NCI-H524 treated with DMSO at 0.1 percent for 48 hours (cell line): ENCODE measurements at regions not wholly inside any gene's neighbourhood (a gene's known extent, or its start where the extent isn't known, plus 50 kb on each side); places are given as distances from the start of the nearest gene placed in this dataset.

Source experiments
- DNase-seq: peaks from one replicate; lab custom pipeline; 2025; lab: John Stamatoyannopoulos, UW

- DNase-seq: peak; percentile 92
Observed at GRCh38 chr5:109917154-109917546, 227.4 kb downstream of the MAN2A1 start.

GRCh38 chr5:109917966-109918365 is 228.2 kb downstream of the MAN2A1 start:
- DNase-seq: no peak

GRCh38 chr5:109920736-109921135 is 231.0 kb downstream of the MAN2A1 start:
- no peak for DNase-seq

- DNase-seq: peak; percentile 85
Observed at GRCh38 chr5:109921735-109922380, 232.1 kb downstream of the MAN2A1 start.

DNA sequence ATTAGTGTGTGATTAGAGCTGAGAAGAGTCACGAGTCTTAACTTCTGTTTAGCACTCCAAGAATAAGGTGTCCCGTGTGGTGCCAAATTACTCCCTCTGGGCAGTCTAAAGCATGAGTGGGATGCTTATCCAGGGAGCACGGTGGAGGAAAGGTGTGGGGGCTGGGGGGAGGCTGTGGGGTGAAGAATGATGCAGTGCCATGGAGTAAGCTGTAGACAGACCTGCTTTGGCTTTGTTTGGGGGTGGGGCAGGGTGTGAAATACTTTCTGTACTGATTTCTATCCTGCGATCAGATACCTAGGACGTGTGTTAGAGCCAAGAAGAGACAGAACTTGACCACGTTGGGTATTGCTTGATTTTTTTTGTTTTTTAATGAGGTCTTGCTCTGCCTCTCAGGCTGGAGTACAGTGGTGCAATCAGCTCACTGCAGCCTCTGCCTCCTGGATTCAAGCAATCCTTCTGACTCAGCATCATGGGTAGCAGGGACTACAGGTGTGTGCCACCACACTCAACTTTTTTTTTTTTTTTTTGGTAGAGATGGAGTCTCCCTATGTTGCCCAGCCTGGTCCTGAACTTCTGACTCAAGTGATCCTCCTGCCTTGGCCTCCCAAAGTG is 232.8 kb downstream of the MAN2A1 start:
- DNase-seq: no peak

DNA sequence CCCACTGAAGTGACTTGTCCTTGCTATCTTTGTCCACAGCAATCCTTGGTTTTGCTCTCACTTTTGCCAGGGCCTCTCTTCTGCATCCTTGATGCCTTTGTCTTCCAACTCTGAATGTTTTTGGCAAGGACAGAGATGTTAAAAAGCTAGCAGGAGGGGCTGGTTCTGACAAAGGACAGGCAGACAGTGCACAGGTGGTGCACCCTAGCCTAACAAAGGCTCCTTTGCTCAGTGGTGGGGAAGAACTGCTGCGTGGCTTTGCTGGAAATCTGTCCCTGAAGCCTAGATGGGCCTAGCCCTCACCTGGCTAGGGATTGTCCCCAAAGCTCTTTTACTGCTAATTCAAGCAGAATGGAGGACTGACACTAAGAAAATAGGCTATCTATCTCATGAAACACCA is 233.5 kb downstream of the MAN2A1 start:
- DNase-seq: no peak

GRCh38 chr5:109924237-109925107 is 234.7 kb downstream of the MAN2A1 start:
- no peak for DNase-seq

DNA sequence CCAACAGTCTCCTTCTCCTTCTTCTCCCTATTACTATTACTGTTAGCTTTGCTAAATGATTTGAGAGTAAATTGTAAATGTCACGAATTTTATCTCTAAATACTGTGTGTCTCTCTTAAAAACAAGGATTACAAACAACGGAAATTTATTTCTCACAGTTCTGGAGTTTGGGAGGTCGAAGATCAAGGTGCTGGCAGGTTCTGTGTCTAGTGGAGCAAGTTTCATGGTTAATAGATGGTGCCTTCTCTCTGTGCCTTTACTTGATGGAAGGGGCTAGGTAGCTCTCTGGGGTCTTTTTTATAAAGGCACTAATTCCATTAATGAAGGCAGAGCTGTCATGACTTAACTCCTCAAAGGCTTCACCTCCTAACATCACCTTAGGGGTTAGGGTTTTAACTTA is 237.9 kb downstream of the MAN2A1 start:
- DNase-seq: no peak

DNA sequence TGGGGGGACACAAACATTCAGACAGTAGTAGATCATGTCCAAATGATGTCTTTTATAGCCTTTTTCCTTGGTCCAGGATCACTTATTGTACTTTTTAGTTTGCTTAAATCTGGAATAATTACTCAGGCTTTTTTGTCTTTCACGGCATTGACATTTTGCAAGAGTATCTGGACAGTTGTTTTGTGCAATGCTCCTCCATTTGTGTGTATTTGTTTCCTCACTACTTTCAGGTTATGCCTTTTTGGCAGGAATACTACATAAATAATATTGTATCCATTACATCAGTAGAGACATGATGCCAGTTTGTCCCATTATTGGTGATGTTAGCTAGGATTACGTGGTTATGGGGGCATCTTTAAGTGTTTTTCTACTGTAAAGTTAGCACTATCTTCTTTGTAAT is 238.3 kb downstream of the MAN2A1 start:
- no peak for DNase-seq

- DNase-seq: no peak
Observed at GRCh38 chr5:109928811-109929210, 239.1 kb downstream of the MAN2A1 start.

DNA sequence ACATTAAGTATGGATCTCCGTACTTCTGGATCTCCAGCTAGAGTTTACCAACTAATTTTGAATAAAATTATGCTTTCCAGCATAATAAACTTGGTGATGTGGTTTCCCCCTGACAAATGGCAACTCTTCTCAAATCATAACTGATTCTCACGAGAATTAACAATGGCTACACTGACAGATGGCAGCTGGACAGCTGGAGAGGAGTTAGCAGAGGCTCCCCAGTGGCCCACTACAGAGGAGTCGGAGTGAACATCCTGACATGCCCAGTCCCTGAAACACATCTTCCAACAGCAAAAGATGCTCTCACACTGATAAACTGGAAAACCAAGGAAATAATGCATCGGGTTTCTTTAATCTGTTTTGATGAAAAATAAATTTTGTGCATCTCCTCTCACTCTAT is 239.6 kb downstream of the MAN2A1 start:
- DNase-seq: peak; percentile 25

- DNase-seq: no peak
Observed at GRCh38 chr5:109929911-109930310, 240.2 kb downstream of the MAN2A1 start.

- no peak for DNase-seq
Observed at GRCh38 chr5:109931049-109931780, 241.5 kb downstream of the MAN2A1 start.

- no peak for DNase-seq
Observed at GRCh38 chr5:109935833-109936490, 246.2 kb downstream of the MAN2A1 start.

DNA sequence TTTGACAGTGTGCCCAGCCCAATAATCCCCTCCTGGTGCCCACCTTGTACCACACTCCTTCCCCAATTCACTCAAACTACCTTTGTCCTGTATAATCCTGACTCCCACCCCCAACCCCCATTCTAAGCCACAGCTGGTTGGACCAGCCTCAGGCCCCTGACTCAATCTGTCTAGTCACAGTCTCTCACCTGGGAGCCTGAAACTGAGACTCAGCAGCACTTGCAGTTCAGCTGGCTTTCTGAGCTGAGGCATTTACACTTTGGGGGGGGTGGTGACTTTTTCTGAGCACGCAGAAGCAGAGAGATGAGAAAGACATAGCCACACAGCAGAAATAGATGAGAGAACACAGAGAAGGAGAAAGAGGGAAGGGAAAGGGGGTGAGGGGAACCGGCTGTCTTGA is 247.3 kb downstream of the MAN2A1 start:
- DNase-seq: no peak

DNA sequence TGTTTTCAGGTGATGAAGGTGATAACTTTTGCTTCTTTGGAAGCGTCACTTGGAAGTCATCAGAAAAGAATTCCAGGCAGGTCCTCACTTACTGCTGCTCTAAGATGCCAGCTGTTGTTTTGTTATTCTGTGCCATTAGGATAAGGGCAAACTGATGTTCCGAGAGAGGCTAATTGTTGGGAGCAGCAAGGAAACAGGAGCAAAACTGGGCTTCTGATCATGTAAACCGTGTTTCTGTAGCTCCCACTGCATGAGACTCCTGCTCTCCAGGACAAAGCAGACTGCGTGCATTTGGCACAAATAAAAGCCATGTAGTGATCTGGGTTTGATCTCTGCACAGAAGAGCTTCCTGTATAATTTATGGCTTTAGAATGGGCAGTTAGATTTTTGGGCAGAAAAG is 248.2 kb downstream of the MAN2A1 start:
- DNase-seq: no peak

- no peak for DNase-seq
Observed at GRCh38 chr5:109938453-109938852, 248.7 kb downstream of the MAN2A1 start.

DNA sequence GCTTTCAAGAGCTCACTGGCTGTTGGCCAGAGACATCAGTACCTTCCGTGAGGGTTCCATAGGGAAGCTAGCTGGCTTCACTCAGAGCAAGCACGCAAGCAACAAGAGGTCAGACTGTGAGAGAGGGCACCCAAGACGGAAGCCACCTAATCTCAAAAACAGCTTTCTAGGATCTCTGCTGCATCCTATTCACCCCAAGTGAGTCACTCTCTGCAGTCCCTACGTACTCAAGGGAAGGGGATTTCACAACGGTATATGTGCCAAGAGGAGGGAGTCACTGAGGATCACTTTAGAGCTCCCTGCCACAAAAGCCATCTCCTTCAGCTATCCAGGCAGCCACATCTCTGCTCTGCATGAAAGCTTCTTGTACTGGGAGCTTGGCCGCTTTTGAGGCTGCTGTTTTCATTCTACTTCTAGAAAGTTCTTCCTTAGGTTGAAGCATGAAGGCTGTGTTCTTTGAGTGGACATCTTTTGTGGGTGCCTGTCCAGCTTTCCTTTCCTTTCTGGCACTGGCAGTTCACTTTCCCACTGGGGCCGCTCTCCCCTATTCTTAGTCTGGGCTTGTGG is 249.5 kb downstream of the MAN2A1 start:
- no peak for DNase-seq

GRCh38 chr5:109942646-109943045 is 252.9 kb downstream of the MAN2A1 start:
- no peak for DNase-seq

- DNase-seq: no peak
Observed at GRCh38 chr5:109943701-109944235, 254.0 kb downstream of the MAN2A1 start.

DNA sequence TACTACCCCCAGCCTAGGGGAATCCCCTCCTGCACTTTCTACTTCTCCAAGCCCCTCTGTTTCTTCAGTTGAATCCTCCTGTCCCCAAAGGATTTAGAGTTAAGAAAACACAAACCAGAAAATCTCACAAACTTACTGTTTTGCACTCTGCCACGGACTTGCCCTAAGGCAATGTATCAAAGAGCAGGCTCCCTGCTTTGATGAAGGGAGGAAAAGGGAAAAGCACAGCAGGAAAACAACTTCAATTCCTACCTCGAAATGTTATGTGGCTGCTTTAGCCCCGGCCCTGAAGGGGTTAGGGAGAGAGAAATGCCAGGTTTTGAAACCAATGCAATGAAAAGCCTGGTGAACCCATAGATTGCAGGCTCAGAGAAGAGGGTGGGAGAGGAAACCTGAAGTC is 254.7 kb downstream of the MAN2A1 start:
- no peak for DNase-seq
